ENCODE measurements at regions not wholly inside any gene's neighbourhood (a gene's known extent, or its start where the extent isn't known, plus 50 kb on each side); places are given as distances from the start of the nearest gene placed in this dataset.
"Not testable (repeated sequence)": the region's sequence is repeated elsewhere in the genome, so short reads cannot be mapped to it uniquely, and the experiment has no call there.

DNA sequence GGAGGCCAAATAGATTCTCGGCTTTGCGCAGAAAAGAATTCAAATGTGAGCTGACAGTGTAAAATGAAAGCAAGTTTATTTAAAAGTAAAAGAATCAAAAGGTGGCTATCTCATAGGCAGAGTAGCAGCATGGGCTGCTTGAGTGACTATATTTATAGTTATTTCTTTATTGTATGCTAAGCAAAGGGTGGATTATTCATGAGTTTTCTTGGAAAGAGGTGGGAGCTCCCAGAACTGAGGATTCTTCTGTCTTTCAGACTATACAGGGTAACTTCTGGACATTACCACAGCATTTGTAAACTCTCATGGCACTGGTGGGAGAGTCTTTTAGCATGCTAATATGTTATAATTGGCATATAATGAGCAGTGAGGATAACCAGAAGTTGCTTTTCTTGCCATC, 659.9 kb downstream of the RWDD3 start:
- no peak for DNase-seq (ENCODE audit: low read depth in 2 of 2)

DNA sequence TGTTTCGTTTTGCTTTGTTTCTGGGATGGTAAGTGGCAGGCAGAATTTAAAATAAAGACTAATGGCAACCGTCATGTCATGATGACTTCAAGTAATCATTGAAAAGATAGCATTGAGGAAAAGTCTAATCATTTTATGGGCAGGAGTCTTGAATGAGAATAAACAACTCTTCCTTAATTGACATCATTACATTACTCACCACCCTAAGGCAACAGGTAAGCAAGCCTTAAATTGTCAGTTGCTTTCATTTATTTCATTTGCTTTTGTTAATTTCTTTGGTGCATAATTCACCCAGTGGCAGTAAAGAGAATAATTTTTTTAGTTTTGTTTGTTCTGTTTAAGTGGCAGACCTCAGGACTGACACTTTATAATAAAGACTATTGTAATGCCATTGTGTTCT, 669.0 kb downstream of the RWDD3 start:
- no peak for DNase-seq (ENCODE audit: low read depth in 2 of 2)

DNA sequence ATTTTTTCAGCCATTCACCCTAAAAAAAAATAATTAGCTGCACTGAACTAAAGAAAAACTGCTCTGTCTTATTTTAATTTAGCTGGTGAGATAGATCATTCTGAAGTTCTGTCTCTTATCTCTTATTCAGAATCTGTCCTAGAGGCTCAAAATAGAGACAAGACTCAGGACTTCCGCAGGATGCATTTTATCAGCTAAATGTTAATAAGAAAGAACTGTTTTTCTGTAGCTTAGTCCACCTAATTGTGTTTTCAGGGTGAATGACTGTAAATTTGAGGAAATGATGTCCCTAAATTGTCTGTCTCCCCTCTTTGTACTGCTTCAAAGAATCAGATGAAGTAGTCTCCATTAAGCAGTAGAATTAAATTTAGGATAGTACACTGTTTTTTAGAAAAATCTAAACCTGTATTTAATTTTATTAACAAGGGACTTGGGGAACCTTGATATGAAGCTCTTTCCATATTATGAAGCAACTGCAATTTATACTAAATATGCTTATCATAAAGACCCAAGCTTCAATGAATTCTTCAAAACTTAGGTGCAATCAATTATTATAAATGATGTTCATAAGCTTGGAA, 671.9 kb downstream of the RWDD3 start:
- DNase-seq (ENCODE audit: low read depth in 2 of 2) = no peak

DNA sequence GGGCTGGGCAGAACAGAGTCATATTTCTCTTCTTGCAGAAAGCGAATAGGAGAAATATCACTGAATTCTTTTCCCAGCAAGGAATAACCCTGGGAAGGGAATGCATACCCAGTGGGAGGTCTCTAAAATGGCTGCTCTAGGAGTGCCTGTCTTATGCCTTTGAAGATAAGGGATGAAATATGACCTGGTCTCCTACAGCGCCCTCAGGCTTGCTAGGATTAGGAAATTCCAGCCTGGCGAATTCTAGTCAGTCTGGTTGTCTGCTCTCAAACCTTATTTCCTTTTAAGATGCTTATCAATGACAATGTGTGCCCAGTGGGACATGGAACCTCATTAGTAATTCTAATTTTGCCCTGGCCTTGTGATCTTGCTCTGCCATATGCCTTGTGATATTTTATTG, 677.7 kb downstream of the RWDD3 start:
- not testable (repeated sequence) for DNase-seq (ENCODE audit: low read depth in 2 of 2)

DNA sequence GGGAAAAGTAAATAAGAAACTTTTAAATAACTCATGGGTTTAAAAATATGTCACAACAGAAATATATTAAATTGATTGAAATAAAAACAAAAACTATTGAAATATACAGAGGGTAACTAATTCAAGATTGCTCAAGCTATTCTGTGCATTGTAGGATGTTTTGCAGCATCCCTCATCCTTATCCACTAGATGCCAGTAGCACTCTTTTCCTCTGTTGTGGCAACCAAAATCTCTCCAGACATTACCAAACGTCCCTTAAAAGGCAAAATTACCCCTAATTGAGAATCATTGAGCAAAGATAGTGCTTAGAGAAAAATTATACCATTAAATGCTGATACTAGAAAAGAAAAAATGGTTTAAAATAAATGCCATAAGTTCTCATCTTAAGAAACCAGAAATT, 682.6 kb downstream of the RWDD3 start:
- no peak for DNase-seq (ENCODE audit: low read depth in 2 of 2)

DNA sequence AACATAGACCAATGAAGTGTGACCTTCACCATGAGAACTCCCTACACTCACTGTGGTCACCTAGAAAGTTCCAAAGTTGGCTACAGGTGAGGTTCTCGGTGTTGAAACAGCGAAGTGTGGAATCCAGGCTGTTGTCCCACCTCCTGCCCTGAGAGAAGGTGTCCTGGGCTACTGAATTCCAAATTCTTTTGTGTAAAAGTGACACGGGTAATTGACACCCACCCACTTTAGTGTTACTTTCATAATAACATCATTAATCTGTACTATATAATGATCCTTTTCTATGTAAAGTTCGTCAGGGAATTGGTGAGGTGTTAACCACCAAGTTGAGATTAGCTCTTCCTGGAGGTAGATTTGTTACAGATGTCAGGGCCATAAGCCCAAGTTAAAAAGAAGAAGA, 690.7 kb downstream of the RWDD3 start:
- no peak for DNase-seq (ENCODE audit: low read depth in 2 of 2)

DNA sequence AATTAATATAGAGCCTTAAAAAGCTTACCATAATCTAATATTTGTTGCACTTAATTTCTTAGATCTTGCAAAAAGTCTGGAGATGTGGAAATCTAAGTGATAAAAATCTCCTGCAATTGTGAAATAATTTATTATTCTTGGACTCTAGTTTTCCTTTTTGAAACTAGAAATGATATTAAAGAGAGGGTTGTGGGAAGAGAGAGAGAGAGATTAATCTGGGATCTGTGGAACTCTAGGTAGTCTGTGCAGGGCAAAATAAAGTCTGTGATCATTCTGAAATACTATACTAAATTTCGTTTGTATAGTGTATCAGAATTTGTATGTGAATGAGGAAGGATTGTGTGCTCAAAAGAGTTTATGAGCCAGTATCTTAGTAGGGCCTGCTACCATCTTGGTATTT, 692.3 kb downstream of the RWDD3 start:
- DNase-seq (ENCODE audit: low read depth in 2 of 2) = no peak

- DNase-seq (ENCODE audit: low read depth in 2 of 2) = no peak
These were observed 693.1 kb downstream of the RWDD3 start for GRCh38 chr1:95927061-95927460.

GRCh38 chr1:95935719-95936118, 701.7 kb downstream of the RWDD3 start:
- DNase-seq (ENCODE audit: low read depth in 2 of 2) = no peak

GRCh38 chr1:95941121-95941798, 707.2 kb downstream of the RWDD3 start:
- DNase-seq (ENCODE audit: low read depth in 2 of 2) = no peak

- DNase-seq (ENCODE audit: low read depth in 2 of 2) = no peak
These were observed 714.0 kb downstream of the RWDD3 start for GRCh38 chr1:95948023-95948422.

DNA sequence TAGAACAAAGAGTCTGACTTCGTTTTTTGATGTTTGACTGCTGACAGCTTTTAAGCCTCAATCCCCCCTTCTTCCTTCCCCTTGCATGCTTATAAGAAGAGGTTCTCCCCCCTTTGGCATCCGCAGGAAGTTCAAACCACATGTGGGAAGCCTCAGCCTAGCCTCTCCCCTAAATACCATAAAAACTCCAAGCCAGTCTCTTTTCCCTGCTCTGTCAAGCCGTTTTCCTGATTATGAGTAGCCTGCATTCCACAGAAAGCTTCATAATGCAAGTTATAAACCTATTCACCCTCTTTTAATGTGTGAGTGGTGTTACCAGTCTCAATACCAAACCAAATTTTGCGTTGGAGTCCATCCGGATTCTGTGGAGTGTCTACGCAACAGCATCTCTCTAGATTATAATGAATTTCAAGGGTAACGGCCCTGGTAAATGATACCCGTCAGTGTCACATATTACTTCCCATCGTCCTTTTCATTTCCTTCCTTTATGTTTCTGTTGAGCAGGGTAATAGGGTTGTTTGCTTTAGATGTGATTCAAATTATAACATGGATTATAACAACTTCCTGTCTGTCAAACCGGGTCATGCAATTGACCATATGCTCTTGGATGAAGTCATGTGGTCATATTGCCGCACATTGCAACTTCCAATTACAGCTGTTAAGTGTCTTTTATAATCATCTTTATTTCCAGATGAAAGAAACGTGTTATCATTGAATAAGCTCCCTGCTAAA, 717.5 kb downstream of the RWDD3 start:
- DNase-seq (ENCODE audit: low read depth in 2 of 2) = no peak

DNA sequence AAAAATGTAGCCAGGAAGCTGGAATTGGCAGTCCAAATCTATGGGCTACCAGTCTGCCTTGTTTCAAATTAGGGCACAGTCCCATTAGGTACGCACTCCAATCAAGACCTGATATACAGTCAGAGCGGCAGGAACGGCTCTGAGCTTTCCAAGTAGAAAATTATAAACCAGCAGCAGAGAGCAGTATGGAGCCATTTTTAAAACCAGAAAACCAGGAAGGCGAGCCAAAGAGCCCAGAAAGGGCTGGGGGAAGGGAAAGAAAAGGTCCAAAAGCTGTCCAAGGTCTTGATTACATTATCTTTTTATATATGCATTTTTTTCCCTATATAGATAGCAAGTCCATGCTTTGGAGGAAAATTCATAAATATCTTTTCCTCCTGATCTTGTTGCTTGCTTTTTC, 719.0 kb downstream of the RWDD3 start:
- no peak for DNase-seq (ENCODE audit: low read depth in 2 of 2)

- no peak for DNase-seq (ENCODE audit: low read depth in 2 of 2)
These were observed 720.6 kb downstream of the RWDD3 start for GRCh38 chr1:95954585-95954984.

- DNase-seq (ENCODE audit: low read depth in 2 of 2) = no peak
These were observed 722.2 kb downstream of the RWDD3 start for GRCh38 chr1:95956215-95956614.

- no peak for DNase-seq (ENCODE audit: low read depth in 2 of 2)
These were observed 723.7 kb downstream of the RWDD3 start for GRCh38 chr1:95957748-95958147.

GRCh38 chr1:95966866-95967265, 732.9 kb downstream of the RWDD3 start:
- DNase-seq (ENCODE audit: low read depth in 2 of 2) = no peak

DNA sequence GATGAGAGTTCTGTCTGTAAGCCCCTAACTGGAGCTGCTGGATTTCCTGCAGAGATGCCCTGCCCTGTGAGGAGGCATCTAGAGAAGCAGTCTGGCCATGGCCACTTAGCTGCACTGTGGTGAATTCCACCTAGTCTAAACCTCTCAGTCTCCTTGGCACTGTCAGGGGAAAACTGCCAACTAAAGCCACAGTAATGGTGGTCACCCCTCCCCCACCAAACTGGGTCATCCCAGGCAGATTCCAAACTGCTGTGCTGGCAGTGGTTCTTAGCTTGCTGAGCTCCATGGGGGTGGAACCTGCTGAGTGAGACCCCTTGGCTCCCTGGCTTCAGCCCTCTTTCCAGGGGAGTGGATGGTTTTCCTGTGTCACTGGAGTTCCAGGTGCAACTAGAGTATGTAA, 740.6 kb downstream of the RWDD3 start:
- no peak for DNase-seq (ENCODE audit: low read depth in 2 of 2)

DNA sequence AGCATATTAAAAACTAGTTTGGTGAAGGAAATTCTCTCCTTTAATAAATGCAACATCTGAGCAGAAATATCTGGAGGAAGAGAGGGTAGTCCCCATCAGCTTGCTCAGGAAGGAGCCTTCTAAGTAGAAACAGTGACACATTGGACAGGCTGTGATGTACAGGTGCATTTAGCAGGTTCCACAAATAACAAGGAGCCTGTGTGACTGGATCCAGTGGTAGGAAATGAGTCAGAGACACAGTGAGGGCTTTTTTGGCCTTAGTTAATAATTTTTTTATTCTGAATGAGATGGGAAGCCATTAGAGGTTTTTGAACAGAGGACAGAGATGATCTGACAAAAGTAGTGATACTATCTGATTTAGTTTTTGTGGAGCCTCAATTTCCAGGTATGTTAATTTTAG, 738.9 kb upstream of the PTBP2 start:
- DNase-seq (ENCODE audit: low read depth in 2 of 2) = no peak

DNA sequence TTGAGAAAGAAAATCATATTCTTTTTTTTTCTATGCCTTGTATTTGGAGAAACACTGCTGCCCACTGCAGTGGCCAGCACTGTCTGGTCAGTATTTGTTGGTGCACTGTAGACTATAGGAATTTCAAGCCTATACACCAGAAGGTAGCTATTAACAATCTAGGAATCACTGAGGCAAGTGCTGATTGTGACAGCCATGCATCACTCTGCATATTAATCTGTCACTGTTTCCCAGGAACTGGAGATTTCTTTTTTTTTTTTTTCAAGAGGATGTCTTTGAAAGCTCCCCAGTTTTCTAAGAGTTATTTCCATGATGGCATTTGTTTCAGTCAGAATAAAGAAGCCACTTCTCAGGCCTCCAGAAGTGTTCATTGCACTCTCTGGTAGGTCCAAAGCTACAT, 737.8 kb upstream of the PTBP2 start:
- DNase-seq (ENCODE audit: low read depth in 2 of 2) = no peak

- no peak for DNase-seq (ENCODE audit: low read depth in 2 of 2)
These were observed 736.7 kb upstream of the PTBP2 start for GRCh38 chr1:95984798-95985374.

DNA sequence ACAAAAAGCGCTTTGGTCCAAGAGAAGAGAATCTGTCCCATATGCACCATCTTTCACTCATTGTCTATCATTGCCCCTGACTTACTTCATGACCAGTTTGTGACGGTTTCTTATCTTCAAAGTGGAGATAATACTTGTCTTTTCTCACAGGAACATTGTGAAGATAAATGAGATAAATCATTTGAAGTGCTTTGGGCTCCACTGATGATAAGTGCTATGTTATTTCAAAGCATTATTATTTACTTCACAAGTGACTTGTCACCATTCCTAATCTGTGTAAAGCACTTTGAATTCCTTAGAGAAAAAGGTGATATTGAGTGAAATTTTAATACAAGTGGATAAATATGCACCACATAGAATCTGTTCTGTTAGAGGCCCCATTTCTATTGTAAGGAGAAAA, 731.6 kb upstream of the PTBP2 start:
- DNase-seq (ENCODE audit: low read depth in 2 of 2) = no peak
